Endothelial cell of umbilical vein (primary cell): ENCODE measurements at regions not wholly inside any gene's neighbourhood (a gene's known extent, or its start where the extent isn't known, plus 50 kb on each side); places are given as distances from the start of the nearest gene placed in this dataset.

Source experiments
- EZH2 ChIP-seq: IDR thresholded peaks from 2 replicates; pipeline ENCODE4 v1.6.1; 2012; ENCODE audit warnings: borderline replicate concordance, low read depth, mild to moderate bottlenecking, moderate library complexity, low read length, inconsistent platforms; ENCODE audit not compliant: severe bottlenecking
- FOS ChIP-seq: IDR thresholded peaks from 2 replicates; pipeline ENCODE4 v1.6.1; 2011; ENCODE audit warnings: mild to moderate bottlenecking, low read length, moderate library complexity, borderline replicate concordance; ENCODE audit not compliant: insufficient read depth
- GATA2 ChIP-seq: IDR thresholded peaks from 2 replicates; pipeline ENCODE4 v1.7.0; 2011; ENCODE audit warnings: low read depth, mild to moderate bottlenecking, moderate library complexity, mixed read lengths, low read length; ENCODE audit not compliant: insufficient read length, insufficient read depth
- JUN ChIP-seq: IDR thresholded peaks from 2 replicates; pipeline ENCODE4 v1.6.1; 2011; ENCODE audit warnings: borderline replicate concordance, low read depth; ENCODE audit not compliant: insufficient read length, insufficient read depth
- MYC ChIP-seq: IDR thresholded peaks from one replicate; pipeline ENCODE4 v1.6.1; 2011; ENCODE audit warnings: mild to moderate bottlenecking, low read depth, low read length
- POLR2A ChIP-seq: IDR thresholded peaks from 2 replicates; pipeline ENCODE4 v1.6.1; 2012; ENCODE audit warnings: low read depth, mild to moderate bottlenecking, control low read depth, low read length
- POLR2AphosphoS5 ChIP-seq: IDR thresholded peaks from 2 replicates; pipeline ENCODE4 v1.6.1; 2012; ENCODE audit warnings: low read depth, mild to moderate bottlenecking, control low read depth, low read length, moderate library complexity; ENCODE audit not compliant: insufficient read depth
- TF ChIP-seq, protein P1 (sequence below), 2 donors: IDR thresholded peaks; 1 replicate in 1 of 2; 2 replicates in 1 of 2; pipeline ENCODE4 v1.5.1; 2011; ENCODE audit warnings: low read length in 2 of 2, mild to moderate bottlenecking in 2 of 2, moderate library complexity in 2 of 2, control low read depth in 1 of 2, inconsistent platforms in 1 of 2, low read depth in 1 of 2; ENCODE audit not compliant: insufficient read depth in 1 of 2; ENCODE audit errors: extremely low read depth in 1 of 2
- TF ChIP-seq, protein P2 (sequence below): IDR thresholded peaks from 2 replicates; pipeline ENCODE4 v1.6.1; 2011; ENCODE audit not compliant: insufficient read depth, insufficient read length

DNA sequence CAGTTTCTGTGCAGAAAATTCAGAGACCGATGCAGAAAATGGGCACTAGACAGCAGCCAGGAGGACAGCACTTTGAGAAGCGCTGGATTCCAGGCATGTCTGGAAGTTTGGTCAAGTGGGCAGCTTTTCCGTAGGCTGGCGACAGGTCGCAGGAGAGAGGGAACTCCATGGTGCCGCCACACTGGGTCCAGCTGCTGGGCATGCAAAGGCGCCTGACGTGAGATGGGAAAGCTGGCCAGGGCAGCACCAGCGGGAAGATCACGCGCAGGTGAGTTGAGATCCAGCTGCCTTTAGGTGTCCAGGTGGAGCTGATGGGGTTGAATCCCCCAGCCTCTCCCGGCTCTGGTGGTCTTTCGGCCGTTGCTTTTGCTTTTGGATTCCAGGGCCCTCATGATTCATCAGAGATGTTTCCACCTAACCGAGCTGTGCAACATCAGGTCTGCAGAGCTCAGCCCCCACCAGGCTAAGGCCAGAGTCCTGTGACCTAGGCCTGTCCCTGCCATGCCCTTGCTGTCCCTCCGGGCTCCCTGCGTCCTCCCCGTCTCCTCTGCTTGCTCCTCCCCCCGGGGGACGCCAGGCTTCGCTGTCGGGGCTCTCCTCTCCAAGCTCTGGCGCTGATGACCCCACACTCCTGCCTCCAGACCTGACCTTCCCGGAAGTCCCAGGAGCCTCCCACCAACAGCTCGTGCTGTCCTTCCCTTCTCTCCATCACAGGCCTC is 1001.7 kb downstream of the BRD1 start:
- no peak for TF ChIP-seq POLR2AphosphoS5
- TF ChIP-seq, protein P1, sequence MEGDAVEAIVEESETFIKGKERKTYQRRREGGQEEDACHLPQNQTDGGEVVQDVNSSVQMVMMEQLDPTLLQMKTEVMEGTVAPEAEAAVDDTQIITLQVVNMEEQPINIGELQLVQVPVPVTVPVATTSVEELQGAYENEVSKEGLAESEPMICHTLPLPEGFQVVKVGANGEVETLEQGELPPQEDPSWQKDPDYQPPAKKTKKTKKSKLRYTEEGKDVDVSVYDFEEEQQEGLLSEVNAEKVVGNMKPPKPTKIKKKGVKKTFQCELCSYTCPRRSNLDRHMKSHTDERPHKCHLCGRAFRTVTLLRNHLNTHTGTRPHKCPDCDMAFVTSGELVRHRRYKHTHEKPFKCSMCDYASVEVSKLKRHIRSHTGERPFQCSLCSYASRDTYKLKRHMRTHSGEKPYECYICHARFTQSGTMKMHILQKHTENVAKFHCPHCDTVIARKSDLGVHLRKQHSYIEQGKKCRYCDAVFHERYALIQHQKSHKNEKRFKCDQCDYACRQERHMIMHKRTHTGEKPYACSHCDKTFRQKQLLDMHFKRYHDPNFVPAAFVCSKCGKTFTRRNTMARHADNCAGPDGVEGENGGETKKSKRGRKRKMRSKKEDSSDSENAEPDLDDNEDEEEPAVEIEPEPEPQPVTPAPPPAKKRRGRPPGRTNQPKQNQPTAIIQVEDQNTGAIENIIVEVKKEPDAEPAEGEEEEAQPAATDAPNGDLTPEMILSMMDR (IDR thresholded peaks at IDR 0.05; ENCODE audit: extremely low read depth in 1 of 2, insufficient read depth in 1 of 2, low read depth in 1 of 2, low read length in 2 of 2) = no peak
- no peak for TF ChIP-seq FOS
- TF ChIP-seq, protein P2, sequence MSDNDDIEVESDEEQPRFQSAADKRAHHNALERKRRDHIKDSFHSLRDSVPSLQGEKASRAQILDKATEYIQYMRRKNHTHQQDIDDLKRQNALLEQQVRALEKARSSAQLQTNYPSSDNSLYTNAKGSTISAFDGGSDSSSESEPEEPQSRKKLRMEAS = no peak
- no peak for TF ChIP-seq POLR2A
- no peak for TF ChIP-seq MYC
- no peak for TF ChIP-seq EZH2
- TF ChIP-seq JUN = no peak
- TF ChIP-seq GATA2 = no peak
